Inflammatory macrophage treated with lipopolysaccharide for 1 hour (primary cell): ENCODE measurements at regions not wholly inside any gene's neighbourhood (a gene's known extent, or its start where the extent isn't known, plus 50 kb on each side); places are given as distances from the start of the nearest gene placed in this dataset.
A peak's percentile ranks its signal among the peaks of the same experiment; 100 is the strongest.
"Not testable (repeated sequence)": the region's sequence is repeated elsewhere in the genome, so short reads cannot be mapped to it uniquely, and the experiment has no call there.

Experiments used
- DNase-seq, 2 donors: peaks; one replicate each; pipeline ENCODE4 v3.0.0-alpha.2; 2020 to 2022

DNA sequence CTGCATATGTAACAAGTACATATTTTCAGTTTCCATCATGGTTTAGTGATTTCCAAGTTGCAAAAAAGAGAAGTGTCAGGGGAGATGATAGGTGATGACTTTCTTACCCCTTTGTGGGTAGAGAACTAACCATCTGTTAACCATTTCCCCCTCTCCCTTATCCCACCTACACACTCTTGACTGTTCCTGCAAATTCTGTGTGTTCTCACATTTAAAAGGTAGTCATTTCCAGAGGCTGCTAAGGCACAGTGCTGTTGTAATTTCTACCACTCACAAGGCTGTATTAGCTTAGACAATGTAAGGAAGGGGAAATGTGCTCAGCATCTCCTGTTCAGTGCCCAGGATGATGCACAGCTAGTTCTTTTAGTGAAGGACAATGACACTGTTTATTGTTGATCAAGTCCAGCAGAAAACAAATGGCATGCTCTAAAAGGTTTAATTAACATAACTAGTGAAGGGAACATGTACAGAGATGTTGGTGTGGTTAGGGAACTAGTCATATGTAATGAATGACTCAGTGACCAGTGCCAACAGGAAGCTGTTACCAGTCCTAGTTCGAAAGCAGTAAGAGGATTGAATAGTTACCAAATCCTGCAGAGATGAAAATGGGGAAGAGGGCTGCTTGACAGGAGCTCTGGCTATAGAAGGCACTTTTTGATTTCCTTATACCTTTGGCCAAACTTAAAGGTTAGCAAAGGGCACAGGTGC, 165.1 kb downstream of the PLK2 start:
- DNase-seq, result peak; percentile 62 to 71

DNA sequence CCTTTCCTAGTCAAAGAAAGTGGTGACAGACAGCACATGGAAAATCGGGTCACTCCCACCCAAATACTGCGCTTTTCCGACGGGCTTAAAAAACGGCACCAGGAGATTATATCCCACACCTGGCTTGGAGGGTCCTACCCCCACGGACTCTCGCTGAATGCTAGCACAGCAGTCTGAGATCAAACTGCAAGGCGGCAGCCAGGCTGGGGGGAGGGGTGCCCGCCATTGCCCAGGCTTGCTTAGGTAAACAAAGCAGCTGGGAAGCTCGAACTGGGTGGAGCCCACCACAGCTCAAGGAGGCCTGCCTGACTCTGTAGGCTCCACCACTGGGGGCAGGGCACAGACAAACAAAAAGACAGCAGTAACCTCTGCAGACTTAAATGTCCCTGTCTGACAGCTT, 171.6 kb downstream of the PLK2 start:
- DNase-seq, result not testable (repeated sequence)

DNA sequence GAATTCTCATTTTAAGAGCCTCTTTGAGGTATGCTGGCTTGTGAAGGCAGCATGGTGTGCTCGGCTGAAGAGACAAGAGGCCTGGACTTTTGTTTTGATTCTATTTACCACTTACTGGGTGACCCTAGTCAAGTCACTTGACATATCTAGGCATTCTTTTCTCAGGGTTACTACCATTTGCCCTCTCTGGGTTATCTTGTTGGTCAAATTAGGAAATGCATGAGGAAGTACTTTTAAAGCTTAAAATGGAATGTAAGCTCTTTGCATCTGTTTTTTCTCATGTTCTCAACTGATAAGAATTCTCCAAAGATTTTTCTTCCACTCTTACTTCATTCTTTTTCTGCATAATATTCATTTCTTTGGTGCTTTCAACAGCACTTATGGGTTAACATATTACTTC, 173.1 kb downstream of the PLK2 start:
- DNase-seq, result no peak

DNA sequence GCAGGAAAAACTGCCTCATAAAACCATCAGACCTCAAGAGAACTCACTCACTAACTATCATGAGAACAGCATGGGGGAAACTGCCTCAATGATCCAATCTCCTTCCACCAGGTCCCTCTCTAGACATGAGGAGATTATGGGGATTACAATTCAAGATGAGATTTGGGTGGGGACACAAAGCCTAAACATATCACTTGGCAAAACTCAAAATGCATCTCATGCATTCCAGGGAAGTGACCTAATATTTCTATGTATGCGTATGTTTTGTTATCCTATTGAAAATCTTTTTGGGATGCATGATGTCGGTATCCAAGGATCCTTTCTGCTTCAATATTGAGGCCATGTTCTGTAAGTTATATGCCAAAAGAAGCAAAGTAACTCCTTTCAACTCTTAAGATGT, 174.0 kb downstream of the PLK2 start:
- no peak for DNase-seq

DNA sequence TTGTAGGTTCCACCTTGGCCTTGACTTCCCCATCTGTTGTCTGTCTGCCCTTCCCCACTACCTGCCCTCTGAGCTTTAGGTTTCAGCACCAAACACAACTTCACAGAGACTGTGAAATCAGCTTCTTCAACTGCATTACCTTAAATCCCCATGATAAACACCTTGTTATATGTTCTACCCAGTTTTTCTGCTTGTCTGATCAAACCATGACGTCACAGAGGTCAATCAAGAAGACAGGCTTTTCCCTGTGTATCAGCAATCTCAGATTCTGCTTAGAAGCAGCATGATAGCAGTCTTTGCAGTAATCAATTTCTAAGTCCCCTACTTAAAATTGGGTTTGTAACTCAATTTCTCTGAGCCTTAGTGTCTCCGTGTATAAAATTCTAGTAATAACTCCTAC, 175.0 kb downstream of the PLK2 start:
- DNase-seq, result no peak

DNA sequence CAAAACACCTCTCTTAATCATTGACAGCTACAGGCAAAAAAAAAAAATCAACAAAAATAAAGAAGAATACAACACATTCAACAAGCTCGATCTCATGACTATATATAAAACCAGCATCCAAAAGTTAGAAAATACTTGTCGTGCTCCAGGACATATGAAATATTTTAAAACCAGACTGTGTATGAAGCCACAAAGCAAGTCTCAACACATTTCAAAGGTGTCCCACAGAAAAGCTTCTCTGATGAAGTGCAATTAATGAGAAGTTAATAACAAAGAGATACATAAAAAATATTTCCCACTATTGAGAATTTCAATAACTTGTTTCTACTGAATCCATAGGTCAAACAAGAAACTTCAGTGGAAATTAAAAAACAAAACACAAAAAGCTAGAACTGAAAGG, 178.7 kb downstream of the PLK2 start:
- DNase-seq, result no peak

DNA sequence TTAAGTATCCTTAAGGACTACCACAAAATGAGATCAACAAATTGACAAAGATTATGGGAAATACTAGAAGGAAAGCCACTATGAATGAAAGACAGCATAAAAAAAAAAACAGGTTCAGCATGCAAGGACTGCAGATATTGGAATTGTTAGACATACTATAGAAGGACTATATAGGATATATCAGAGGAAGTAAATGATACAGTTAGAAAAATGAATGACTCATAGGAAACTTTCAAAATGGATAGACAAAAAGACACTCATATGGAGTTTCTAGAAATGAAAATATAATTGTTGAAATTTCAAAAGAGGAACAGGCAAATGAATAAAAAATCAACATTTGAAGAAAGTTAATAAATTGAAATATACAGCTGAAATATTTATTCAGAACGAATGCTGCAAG, 180.6 kb downstream of the PLK2 start:
- DNase-seq, result no peak

DNA sequence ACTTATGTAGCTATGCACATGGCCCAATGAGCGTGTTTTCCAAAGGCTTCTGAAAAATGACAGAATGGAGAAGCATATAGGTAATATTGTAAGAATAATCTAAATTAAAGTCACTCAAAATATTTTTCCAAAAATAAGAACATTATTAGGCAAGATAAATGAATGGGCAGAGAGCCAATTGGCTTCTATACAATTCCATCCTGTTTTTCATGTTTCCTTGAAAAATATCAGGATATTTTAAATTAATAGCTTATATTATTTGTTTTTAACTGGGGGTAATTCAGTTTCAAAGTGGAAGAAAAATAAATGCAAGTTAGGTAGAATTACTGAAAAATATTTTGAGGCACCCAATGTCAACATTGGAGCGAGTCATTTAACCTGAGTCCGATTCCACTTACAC, 183.5 kb downstream of the PLK2 start:
- DNase-seq, result no peak

DNA sequence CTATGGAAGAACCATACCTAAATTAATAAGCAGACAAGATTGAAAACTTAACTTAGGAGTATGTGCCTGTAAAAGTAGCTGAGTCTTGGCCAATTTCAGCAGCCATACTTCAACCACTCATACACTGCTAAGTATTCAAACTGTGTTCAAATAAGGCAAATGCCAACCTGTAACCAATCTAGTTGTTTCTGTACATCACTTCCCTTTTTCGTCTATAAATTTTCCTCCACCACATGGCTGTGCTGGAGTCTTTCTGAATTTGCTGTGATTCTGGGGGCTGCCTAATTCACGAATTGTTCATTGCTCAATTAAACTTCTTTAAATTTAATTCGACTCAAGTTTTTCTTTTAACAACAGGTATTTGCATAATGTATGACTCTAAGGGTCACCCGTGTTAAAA, 184.4 kb downstream of the PLK2 start:
- DNase-seq, result no peak

DNA sequence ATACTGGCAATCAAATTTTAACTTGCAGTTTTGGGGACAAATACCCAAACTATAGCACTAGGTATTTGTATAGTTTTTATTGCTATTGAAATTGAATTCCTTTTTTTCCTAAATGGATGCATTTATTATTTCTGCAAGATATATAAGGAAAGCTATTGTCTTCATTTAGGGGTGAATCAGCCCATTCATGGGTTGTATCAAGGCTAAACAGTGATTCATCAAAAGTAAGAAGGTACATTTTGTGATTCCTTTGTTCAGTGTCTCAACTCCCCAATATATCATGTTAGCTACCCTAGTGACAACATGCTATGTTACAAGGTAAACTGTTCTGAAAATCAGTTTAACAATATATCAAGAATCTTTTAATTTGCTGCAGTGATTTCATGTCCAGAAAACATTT, 185.7 kb downstream of the PLK2 start:
- no peak for DNase-seq

DNA sequence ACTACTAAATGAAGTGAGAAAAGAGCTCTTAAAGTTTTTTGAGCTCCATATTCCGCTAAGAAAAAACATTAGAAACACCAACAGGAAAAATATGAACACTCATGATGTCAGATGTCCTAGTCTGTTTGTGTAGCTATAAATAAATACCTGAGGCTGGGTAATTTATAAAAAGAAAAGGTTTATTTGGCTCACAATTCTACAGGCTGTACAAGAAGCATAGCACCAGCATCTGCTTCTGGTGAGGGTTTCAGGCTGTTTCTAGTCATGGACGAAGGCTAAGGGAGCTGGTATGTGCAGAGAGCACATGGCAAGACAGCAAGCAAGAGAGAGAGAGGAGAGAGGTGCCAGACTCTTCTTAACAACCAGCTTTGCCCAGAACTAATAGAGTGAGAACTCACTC, 186.2 kb downstream of the PLK2 start:
- DNase-seq, result no peak

DNA sequence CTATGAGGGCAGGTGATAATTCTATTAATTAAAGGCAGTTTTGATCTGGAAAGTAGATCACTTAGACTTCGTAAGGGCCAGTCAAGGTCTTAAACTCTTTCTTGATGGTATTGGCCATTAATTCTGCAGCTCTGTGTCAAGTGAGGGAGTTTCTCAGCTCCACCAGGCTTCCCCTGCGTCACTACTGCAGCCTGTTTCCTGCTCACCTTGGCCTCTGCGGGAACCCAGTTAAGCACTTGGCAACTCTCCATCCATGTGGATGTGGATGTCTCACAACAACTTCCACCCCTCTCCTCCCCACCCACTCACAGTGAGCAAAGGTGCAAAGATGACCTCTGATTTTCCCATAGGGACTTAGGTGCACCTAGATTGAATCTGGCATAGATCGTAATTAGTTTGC, 191.6 kb downstream of the PLK2 start:
- DNase-seq, result no peak

DNA sequence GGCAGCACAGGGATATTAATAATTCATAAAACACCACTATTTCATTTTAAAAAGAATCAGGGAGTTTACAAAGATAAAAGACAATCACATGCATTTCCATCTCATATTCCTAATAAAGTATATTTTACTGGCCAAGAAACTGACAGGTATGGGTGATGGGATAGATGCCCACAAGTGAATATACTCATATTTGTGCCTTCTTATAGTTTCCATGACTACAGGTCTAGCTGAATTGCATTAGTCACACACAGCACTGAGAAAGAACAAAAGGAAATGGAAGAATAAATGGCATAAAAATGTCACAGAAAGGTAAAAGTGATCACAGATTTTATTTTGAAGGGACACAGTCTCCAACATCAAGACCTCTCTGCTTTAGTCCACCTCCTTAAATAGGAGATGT, 193.5 kb downstream of the PLK2 start:
- no peak for DNase-seq

DNA sequence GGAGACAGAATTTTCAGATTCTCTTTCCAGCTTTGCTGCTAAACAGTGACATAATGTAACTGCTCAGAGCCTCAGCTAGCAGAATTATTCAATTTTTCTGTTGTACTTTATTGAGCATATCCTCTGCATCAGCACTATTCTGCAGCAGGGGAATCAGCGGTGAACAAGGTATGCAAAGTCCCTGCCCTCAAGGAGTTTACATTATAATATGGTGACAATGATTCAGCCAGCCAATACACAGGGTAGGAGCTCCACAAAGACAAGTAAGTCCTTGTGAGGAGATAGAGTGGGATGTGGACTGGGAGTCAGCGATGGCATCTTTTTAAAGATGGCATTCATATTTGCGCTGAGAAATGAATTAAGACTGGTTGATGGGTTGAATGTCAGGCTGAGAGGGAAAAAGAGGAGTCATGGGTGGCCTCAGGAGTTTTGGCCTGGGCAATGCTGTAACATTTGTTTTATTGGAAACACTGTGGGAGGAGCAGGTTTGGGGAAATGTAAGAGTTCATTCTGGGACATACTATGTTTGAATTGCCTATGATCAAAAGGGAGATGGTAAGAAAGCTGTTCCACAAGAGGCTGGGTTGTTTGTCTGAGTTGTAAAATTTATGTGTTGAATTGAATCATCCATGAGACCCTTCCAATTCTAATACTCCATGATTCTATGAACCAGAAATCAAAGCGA, 194.5 kb downstream of the PLK2 start:
- DNase-seq, result no peak

DNA sequence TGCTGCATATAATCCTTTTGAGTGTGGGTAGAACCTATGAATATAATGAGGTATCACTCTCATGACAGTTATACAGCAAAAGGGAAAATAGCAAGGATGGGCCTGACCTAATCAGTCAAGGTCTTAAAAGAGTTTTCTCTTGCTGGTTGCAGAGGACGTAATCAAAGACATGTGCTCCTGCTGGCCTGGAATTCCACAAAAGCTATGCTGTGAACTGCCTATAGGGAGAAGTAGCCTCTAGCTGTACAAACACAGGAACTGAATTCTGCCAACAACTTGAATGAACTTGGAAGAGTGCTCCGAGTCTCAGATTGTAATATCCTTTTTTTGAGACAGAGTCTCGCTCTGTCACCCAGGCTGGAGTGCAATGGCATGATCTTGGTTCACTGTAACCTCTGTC, 195.6 kb downstream of the PLK2 start:
- DNase-seq, result no peak

DNA sequence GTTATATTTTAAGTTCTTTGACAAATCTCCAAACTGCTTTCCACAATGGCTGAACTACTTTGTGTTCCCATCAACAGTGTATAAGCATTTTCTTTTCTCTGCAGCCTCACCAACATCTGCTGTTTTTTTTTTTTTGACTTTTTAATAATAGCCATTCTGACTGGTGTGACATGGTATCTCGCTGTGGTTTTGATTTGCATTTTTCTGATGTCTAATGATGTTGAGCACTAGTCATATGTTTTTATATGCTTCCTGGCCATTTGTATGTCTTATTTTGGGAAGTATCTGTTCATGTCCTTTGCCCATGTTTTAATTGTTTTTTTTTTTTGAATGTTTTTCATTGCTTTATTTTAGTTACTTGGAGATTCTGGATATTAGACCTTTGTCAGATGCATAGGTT, 196.6 kb downstream of the PLK2 start:
- DNase-seq, result no peak

DNA sequence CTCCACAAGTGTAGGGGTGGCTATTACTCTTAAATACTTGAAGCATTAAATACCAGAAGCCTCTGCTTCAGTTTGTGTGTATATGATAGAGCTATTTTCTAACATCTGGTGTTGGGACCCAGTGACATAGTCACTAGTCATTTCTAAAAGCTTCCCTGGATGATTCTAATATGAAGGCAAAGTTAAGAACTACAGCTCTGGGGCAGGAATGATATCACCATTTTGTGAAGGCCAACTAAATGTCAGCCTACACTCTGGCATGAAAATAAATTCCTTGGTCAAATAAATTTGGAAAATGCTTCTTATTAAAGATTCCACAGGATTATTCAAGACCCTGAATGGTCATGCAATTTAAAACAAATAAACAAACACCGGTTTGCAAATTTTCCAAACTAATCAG, 197.7 kb downstream of the PLK2 start:
- no peak for DNase-seq

DNA sequence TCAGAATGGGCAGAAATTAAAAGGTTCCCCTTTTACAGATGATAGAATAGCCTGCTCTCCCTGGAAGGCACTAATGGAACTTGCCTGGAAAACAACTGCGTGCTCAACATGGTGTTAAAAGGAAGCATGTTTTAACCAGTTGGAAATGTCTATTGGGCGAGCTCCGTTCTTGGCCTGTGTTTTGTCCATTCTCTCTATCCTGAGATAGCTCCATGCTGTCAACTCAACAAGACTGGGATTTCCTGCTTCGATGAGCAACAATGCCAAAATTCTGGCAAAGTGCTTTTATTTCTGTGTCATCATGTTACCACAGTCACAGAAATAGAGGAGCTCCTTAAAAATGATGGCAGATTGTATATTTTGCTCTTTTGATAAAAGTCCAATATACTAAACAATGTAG, 198.3 kb downstream of the PLK2 start:
- DNase-seq, result no peak

DNA sequence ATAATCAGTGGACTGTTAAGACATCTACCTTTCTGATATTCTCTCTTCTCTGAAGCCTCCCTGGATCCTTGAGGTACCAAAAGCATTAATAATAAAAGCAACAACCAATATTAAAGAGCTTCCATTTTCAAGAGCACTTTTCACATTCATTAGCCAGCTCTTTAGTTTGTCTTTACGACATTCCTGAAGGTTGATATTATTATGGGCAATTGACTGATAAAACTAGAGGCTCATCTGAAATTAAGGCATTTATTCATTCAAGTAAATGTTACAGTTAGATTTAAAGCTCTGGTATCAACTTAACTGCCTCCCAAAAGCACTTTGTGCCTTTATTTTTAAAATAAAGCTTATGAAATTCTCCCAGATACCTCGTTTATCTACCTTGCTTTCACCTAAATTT, 199.6 kb downstream of the PLK2 start:
- no peak for DNase-seq

DNA sequence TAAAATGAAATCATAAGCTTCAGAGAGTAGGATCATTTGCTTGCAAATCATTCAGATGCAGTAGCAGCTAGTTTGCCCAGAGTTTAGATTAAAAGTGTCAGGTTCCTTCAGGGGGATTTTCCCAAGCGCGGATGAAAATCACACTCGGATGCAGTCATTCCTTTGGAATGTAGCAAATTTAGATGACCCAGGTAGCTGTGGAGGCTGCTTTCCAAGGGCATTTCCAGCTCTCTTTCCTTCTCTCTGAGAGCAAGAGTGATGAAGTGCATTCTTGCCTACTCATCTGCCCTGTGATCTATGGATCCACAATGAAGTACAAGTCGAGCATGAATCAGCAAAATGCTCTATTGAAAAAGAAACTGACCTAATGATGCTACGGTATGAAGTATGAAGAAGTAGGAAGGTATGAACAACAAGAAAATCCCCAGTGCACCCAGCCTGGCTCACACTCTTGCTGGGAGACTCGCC, 200.2 kb downstream of the PLK2 start:
- no peak for DNase-seq

DNA sequence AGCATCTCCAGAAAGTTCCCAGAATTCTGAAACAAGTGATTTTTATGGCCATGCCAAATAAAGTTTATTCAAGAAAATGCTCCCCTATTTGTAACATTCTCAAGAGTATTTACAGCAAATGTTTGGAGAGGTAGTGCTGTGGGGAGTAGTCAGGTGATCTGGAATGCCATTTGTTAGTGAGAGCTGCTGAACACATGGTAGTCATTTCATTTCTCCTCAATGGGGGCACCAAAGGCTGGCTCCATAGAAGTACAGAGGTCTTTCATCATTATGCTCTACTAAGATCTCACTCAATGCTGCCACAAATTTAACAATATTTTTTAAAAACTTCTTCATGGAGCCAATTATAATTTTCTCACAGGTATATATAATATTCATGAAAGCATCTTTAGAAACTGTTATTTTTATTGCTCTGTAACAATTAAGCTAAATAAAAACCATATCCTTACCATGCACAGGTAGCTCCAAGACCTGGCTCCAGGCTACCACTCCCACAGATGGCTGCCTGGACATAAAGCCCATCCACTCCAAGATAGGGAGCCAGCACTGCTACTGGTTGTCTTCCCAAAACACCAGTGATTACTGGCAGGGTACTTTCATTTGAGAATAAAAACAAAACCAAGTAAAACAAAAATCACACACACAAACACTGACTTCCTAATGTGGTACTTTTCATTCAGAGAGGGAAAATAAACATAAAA, 200.8 kb downstream of the PLK2 start:
- DNase-seq, result no peak

DNA sequence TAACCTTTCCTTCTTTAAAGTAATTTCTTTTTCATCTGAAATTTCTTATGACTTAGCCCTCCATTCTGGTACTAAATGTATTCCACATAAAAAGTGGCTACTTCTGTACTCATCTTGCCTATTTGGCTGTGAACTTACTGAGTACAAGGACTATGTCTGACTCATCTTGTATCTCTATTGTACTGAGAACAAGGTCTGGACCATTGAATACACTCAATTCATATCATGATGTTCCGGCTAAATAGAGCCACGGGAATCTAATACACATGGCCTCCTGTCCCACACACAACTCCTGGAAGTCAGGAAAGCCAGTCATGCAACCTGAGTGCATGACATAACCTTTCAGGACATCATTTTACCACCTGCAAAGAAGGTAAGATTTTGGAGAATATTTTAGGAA, 203.9 kb downstream of the PLK2 start:
- no peak for DNase-seq

DNA sequence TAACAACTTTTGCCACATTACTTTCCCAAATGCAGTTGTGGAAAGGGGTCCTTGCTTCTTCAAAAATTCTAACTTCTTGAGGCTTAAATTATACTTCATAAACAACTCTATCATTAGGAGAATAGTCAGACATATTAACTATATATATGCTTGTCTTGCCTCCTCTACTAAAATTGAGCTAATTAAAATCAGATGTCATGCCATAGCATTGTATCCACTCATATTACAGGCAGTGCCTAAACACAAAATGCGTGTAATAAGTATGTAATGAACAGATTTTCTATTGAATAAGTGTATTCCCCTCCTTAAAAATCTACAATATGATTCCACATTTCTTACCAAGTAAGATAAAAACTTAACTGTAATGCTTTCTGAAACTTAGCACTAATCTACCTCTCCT, 204.5 kb downstream of the PLK2 start:
- DNase-seq, result no peak

DNA sequence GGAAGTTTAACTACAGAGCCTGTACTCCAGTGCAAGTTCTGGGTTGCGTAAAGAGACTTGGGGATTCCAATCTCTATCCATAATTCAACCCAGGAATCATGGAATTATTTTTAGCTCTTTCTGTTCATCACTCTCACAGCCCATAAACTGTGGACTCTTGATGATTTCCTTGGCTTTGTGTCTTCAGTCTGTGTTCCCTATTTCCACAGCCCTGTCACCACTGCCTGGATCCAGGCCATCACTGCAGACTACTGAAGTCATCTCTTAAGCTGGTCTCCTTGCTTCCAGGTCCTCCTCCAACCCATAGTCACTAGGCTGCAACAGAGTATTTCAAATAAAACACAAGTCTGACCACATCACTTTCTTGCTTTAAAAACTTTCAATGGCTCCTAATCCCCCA, 211.7 kb downstream of the PLK2 start:
- no peak for DNase-seq
